ENCODE measurements at regions not wholly inside any gene's neighbourhood (a gene's known extent, or its start where the extent isn't known, plus 50 kb on each side); places are given as distances from the start of the nearest gene placed in this dataset.
A peak's percentile ranks its signal among the peaks of the same experiment; 100 is the strongest.
"Not testable (repeated sequence)": the region's sequence is repeated elsewhere in the genome, so short reads cannot be mapped to it uniquely, and the experiment has no call there.

DNA sequence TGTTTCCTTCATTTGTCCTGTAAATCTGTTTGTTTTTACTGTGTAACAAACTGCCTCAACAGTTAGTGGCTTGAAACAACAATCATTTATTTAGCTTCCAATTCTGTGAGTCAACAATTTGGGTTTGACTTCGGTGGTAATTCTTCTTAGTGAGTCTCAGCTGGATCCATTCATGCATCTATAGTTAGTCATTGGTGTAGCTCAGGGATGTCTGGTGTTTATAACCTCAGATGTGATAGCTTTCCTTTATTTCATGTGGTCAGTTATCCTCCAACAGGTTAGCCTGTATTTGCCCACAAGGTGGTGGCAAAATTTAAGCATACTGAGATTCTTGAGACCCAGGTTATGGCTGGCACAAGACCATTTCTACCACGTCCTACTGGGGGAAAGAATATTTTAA is 1267.2 kb downstream of the RAPGEF2 start:
- DNase-seq, result no peak

DNA sequence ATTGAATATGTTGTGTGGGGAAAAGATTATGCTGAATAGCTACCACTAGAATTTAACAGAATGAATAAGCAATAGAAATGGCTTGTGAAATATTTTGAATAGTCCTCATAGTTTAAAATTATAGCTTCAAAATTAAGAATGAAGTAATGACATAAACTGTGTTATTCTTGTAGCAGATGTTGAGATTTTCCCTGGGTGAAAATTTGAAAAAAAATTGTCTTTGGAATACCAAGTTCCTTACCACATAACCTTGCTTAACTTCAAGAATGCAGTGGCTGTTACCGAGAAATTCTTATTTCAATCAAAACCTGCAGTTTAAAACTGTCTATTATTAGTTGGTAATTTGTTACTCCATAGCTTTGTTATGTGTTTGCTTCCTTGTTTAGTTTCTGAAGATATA is 1268.6 kb downstream of the RAPGEF2 start:
- DNase-seq, result no peak

GRCh38 chr4:160372390-160372789 is 1269.5 kb downstream of the RAPGEF2 start:
- DNase-seq, result no peak

- no peak for DNase-seq
Measured at GRCh38 chr4:160373911-160374310, 1271.0 kb downstream of the RAPGEF2 start.

GRCh38 chr4:160375772-160376452 is 1273.0 kb downstream of the RAPGEF2 start:
- DNase-seq, result no peak

- no peak for DNase-seq
Measured at GRCh38 chr4:160386846-160387245, 1284.0 kb downstream of the RAPGEF2 start.

GRCh38 chr4:160399826-160400225 is 1296.9 kb downstream of the RAPGEF2 start:
- no peak for DNase-seq

DNA sequence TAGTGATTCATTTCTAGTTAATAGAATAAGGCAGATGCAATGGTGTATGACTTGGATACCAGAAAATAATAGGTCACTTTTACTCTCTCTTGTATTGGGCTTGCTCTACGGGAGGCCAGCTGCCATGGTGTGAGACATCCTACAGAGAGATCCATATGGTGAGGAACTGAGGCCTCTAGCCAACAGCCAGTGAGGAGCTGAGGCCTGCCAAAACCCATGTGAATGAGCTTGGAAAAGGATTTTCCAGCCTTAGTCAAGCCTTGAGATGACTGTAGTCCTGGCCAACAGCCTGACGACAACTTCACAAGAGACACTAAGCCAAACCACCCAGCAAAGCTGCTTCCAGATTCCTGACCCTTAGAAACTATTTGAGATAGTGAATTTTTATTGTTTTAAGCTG is 1300.2 kb downstream of the RAPGEF2 start:
- peak; percentile 24 for DNase-seq

DNA sequence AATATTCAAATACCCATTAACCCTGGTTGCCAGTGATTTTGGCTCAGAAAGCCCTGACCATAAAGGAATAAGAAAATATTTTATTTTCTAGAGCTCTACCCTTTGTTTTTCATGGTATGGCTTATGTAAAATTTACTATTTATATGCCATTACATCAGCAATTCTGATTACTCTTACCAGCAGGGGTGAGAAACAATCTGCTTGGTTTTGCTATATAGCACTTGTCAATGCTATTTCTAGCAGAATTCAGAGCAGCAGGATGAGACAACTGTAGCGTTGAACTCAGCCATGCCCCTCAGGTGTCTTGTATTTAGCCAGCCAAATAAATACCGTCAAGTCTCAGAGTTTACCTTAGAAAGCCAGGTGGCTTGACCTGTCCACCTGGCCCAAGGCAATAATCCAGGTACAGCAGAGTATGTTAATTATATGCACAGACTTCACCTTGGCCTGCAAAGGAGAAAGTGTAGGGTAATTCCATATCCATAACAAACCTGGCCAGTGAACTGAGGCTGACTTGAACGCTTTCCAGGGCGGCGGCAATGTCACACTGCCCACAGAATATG is 1303.5 kb downstream of the RAPGEF2 start:
- no peak for DNase-seq

GRCh38 chr4:160414496-160414895 is 1311.6 kb downstream of the RAPGEF2 start:
- DNase-seq, result peak; percentile 49

- no peak for DNase-seq
Measured at GRCh38 chr4:160423879-160424451, 1321.1 kb downstream of the RAPGEF2 start.

GRCh38 chr4:160426233-160426632 is 1323.4 kb downstream of the RAPGEF2 start:
- DNase-seq, result no peak

DNA sequence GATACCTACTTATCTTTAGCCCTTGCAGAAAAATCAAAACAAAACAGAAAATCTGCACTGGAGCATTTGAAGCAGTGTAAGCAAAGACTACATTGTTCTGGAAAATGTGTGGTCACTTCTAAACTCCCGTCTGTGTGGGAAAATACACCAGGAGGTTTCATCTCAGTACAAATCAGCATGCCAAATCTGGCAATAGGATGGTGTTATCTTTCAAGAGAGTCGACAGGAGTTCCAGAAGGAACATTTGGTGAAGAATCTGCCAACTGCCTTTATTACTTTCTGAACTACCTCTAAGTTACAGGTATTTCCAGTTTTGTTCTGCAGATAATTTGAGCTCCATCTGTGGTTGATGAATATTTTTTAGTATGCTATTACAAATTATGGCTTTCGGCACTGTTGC is 1348.0 kb downstream of the RAPGEF2 start:
- no peak for DNase-seq

- not testable (repeated sequence) for DNase-seq
Measured at GRCh38 chr4:160481696-160482690, 1379.1 kb downstream of the RAPGEF2 start.

DNA sequence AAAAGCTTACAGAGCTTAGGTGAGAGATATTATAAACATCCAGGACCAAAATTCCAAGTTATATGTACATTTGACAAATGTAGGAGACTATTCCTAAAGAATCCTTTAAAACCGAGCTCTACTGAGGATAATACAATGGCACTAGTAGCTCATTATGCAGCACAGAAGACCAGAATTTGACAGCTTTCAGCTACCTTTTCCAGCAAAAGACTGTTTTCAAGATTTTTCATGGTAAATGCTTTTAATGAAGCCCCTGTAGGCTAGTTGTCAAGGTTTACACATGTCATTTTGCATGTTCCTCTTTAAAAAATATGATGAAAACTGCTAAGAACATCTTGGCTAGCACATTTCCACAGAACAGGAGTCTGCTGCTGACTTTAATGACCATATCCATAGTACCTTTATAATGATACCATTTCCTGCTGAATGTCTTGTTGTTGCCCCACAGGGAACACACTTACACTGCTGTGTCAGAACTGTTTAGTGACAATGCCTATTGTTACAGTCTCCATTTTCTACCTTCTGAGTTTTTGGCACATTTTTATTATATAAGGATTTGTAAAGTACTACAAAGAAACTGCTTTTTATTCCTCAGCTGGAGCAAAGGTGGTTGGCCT is 1382.3 kb downstream of the RAPGEF2 start:
- DNase-seq, result no peak

DNA sequence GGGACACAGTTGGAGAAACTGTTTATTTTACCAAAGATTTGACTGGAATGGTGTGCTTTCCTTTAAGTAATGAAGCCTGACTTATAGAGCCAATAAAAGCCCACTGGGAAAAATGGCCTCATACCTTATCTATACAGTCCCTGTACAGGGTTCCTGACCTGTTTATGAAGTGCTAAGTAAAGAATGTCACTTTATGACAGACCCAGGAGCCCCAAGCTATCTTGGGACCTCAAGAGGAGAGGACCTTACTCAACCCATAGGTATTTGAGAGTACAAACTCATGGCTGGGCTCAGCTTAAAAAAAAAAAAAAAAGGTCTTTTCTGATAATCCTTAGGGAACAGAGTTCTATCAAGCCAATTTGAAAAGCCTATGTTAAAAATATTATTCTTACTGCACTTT is 1389.3 kb downstream of the RAPGEF2 start:
- DNase-seq, result no peak

- DNase-seq, result no peak
Measured at GRCh38 chr4:160493206-160493605, 1390.3 kb downstream of the RAPGEF2 start.

DNA sequence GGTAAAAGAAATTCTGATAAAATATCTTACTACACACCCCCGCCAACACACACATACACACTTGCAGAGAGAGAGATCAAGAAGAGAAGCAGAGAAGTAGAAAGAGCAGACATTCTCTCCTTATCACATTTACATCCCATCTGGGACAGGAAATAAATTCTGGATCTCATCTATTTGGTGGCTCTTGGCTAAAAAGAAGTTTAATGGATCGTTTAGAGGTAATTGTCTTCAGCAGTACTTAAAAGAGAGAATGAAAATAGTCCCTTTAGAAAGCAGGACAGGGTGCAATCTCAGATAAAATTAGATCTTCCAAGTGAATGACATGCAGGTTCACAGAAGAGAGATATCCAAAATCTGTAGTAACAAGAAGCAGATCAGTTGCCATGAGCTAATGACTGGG is 1392.5 kb downstream of the RAPGEF2 start:
- DNase-seq, result no peak

- no peak for DNase-seq
Measured at GRCh38 chr4:160498211-160498610, 1395.3 kb downstream of the RAPGEF2 start.

DNA sequence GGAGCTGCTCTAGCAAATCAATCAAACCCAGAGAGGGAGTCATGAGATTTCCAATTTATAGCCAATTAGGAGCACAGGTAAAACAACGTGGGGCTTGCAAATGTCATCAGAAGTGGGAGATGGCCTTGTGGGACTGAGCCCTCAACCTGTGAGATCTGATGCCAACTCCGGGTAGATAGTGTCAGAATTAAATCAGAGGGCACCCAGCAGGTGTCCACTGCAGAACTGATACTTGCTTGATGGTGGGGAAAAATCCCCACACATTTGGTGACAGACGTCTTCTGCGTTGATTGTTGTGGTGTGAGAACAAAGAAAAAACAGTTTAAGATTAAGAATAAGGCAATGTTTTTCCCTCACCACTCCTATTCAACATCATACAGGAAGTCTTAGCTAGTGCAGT is 1402.8 kb downstream of the RAPGEF2 start:
- no peak for DNase-seq

- no peak for DNase-seq
Measured at GRCh38 chr4:160510928-160511327, 1408.0 kb downstream of the RAPGEF2 start.

DNA sequence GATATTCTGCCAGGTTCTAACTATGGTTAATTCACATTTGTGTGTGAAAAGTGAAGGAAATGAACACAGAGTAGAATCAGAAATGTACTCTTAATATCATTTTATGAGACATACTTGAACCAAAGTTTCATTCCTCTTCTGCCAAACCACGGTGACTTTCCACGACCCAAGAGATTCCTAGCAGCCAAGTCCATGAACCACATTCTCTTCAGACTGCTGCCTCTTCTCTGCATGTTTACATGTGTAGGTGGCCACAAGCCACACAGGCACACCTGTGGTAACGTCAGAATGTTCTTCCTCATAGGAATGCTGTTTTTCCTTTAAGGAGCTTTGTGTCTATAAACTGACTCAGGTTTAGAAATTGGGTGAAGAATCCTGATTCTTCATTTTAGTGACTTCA is 1411.2 kb downstream of the RAPGEF2 start:
- DNase-seq, result no peak

GRCh38 chr4:160523231-160523630 is 1420.4 kb downstream of the RAPGEF2 start:
- no peak for DNase-seq
